ENCODE measurements at regions not wholly inside any gene's neighbourhood (a gene's known extent, or its start where the extent isn't known, plus 50 kb on each side); places are given as distances from the start of the nearest gene placed in this dataset.

- TF ChIP-seq L3MBTL2 (conservative IDR thresholded peaks at IDR 0.05) (no peak), TARDBP (IDR thresholded peaks at IDR 0.05) (no peak), SUZ12 (IDR thresholded peaks at IDR 0.05) (no peak), LEF1 (IDR thresholded peaks at IDR 0.05; ENCODE audit: borderline replicate concordance) (no peak), FOXA1 (IDR thresholded peaks at IDR 0.05) (no peak), PKNOX1 (IDR thresholded peaks at IDR 0.05) (no peak), BHLHE40 (IDR thresholded peaks at IDR 0.05; ENCODE audit: borderline replicate concordance) (no peak), FOXK2 (IDR thresholded peaks at IDR 0.05) (no peak), SP1 (IDR thresholded peaks at IDR 0.05) (no peak), ELF4 (IDR thresholded peaks at IDR 0.05) (no peak), FOXM1 (IDR thresholded peaks at IDR 0.05; ENCODE audit: borderline replicate concordance) (no peak), ARNT (IDR thresholded peaks at IDR 0.05) (no peak)
These were observed 94.6 kb upstream of the FAM47C start for GRCh38 chrX:36913551-36913950.
